ENCODE measurements at regions not wholly inside any gene's neighbourhood (a gene's known extent, or its start where the extent isn't known, plus 50 kb on each side); places are given as distances from the start of the nearest gene placed in this dataset.

DNA sequence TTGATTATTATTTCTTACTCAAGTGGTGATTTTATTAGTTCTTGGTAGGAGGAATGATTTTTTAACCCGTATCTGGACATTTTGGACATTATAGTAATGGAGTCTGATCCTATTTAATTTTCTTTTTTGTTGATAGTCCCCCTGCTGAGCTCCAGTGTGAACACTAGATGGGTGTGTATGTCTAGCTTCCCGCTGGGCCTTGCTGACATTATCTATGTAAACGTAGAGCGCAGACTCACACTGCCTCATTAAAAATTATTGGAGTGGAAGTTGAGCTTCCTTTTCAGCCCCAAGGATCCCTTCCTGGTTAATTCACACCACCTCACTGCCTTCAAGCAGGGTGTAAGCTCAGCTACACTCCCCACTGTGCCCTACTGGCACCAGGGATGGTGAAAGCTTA is 467.6 kb upstream of the PKN2 start:
- TF ChIP-seq EP300 (IDR thresholded peaks at IDR 0.05; ENCODE audit: borderline replicate concordance in 1 of 2, control insufficient read depth in 1 of 2, low read depth in 2 of 2, low read length in 2 of 2) (no peak), JUND (IDR thresholded peaks at IDR 0.05; ENCODE audit: low read depth, low read length) (no peak), SMC3 (IDR thresholded peaks at IDR 0.05; ENCODE audit: borderline replicate concordance, low read length) (no peak), POLR2A (IDR thresholded peaks at IDR 0.05; ENCODE audit: low read depth, low read length) (no peak), CEBPZ (IDR thresholded peaks at IDR 0.05; ENCODE audit: low read depth, low read length) (no peak), CHD2 (IDR thresholded peaks at IDR 0.05; ENCODE audit: borderline replicate concordance, low read depth, low read length) (no peak), MYC (IDR thresholded peaks at IDR 0.05; ENCODE audit: insufficient read depth, insufficient read length, insufficient replicate concordance, low read length, severe bottlenecking) (no peak), SIN3A (IDR thresholded peaks at IDR 0.05; ENCODE audit: low read depth, low read length) (no peak), ZSCAN29 (IDR thresholded peaks at IDR 0.05) (no peak)
- TF ChIP-seq, protein P1, sequence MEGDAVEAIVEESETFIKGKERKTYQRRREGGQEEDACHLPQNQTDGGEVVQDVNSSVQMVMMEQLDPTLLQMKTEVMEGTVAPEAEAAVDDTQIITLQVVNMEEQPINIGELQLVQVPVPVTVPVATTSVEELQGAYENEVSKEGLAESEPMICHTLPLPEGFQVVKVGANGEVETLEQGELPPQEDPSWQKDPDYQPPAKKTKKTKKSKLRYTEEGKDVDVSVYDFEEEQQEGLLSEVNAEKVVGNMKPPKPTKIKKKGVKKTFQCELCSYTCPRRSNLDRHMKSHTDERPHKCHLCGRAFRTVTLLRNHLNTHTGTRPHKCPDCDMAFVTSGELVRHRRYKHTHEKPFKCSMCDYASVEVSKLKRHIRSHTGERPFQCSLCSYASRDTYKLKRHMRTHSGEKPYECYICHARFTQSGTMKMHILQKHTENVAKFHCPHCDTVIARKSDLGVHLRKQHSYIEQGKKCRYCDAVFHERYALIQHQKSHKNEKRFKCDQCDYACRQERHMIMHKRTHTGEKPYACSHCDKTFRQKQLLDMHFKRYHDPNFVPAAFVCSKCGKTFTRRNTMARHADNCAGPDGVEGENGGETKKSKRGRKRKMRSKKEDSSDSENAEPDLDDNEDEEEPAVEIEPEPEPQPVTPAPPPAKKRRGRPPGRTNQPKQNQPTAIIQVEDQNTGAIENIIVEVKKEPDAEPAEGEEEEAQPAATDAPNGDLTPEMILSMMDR (IDR thresholded peaks at IDR 0.05 in 2 of 3, conservative IDR thresholded peaks at IDR 0.05 in 1 of 3; ENCODE audit: control insufficient read depth in 2 of 3, extremely low read depth in 1 of 3, insufficient read depth in 1 of 3, low read depth in 3 of 3, low read length in 3 of 3), result no peak

All from GM12878 (cell line).